ENCODE measurements at regions not wholly inside any gene's neighbourhood (a gene's known extent, or its start where the extent isn't known, plus 50 kb on each side); places are given as distances from the start of the nearest gene placed in this dataset.

- Histone ChIP-seq H3K9ac (ENCODE audit: low read length) (no peak overlapping the region), H3K27me3 (ENCODE audit: insufficient read depth, low read length) (peaks cover 17% of the 10 kb centered on the region; the same call in 1 of the 2 replicates), H3K9me3 (ENCODE audit: control insufficient read depth in 1 of 2, insufficient read depth in 1 of 2, low read depth in 1 of 2, low read length in 2 of 2) (no peaks in the 10 kb centered on the region), H3K9me2 (ENCODE audit: insufficient read depth) (no peaks in the 10 kb centered on the region), H4K20me1 (ENCODE audit: insufficient read depth) (no peaks in the 10 kb centered on the region), H2AFZ (ENCODE audit: low read depth, low read length, poor library complexity, severe bottlenecking) (no peak overlapping the region), H3K4me2 (ENCODE audit: low read length) (no peak overlapping the region), H3K4me1 (ENCODE audit: control insufficient read depth in 1 of 2, insufficient read depth in 2 of 2, low read length in 2 of 2) (no peaks in the 10 kb centered on the region), H3K27ac (ENCODE audit: low read depth, low read length) (no peak overlapping the region), H3K79me2 (ENCODE audit: insufficient read depth, low read length) (no peaks in the 10 kb centered on the region), H3K36me3 (ENCODE audit: control insufficient read depth in 1 of 2, insufficient read depth in 2 of 2, low read length in 2 of 2) (no peaks in the 10 kb centered on the region), H3K4me3 (replicated peaks in 1 of 2; ENCODE audit: low read depth in 1 of 2, low read length in 2 of 2) (no peak overlapping the region)
- intact Hi-C loops (cut with micrococcal nuclease): no loop called here
- CTCF ChIA-PET: no interaction called here
- TF ChIP-seq CEBPB (IDR thresholded peaks at IDR 0.05; ENCODE audit: low read depth) (no peak), ZNF274 (IDR thresholded peaks at IDR 0.05; ENCODE audit: low read depth, low read length) (no peak), ZFX (IDR thresholded peaks at IDR 0.05) (no peak), YY1 (IDR thresholded peaks at IDR 0.05; ENCODE audit: extremely low read depth, insufficient replicate concordance, low read depth, low read length) (no peak), FOSL1 (IDR thresholded peaks at IDR 0.05; ENCODE audit: low read depth) (no peak), SP1 (IDR thresholded peaks at IDR 0.05; ENCODE audit: low read depth) (no peak), CBX3 (IDR thresholded peaks at IDR 0.05; ENCODE audit: low read depth) (no peak), EZH2phosphoT487 (IDR thresholded peaks at IDR 0.05; ENCODE audit: borderline replicate concordance) (no peak), POLR2A (IDR thresholded peaks at IDR 0.05; ENCODE audit: borderline replicate concordance, extremely low read depth, insufficient read depth, insufficient read length) (no peak), MAX (IDR thresholded peaks at IDR 0.05) (no peak), SIN3A (IDR thresholded peaks at IDR 0.05; ENCODE audit: low read depth) (no peak)
- ATAC-seq (no peak), DNase-seq (ENCODE audit: low read depth, low spot score) (no peak)
- POLR2A ChIA-PET: no interaction called here
- BruUV-seq (replicated peaks): no TSS peak
- RAD21 ChIA-PET (ENCODE audit: low non-redundant PET in 1 of 2, low total read pairs in 2 of 2, uncharacterized antibody in 2 of 2, unreplicated experiment in 2 of 2): no interaction called here
Observed at GRCh38 chr22:48895831-48896765, 931.6 kb downstream of the BRD1 start.

- Histone ChIP-seq H3K9me2 (ENCODE audit: insufficient read depth) (no peaks in the 10 kb centered on the region), H3K4me3 (replicated peaks in 1 of 2; ENCODE audit: low read depth in 1 of 2, low read length in 2 of 2) (no peak overlapping the region), H2AFZ (ENCODE audit: low read depth, low read length, poor library complexity, severe bottlenecking) (no peak overlapping the region), H3K27ac (ENCODE audit: low read depth, low read length) (no peak overlapping the region), H3K9me3 (ENCODE audit: control insufficient read depth in 1 of 2, insufficient read depth in 1 of 2, low read depth in 1 of 2, low read length in 2 of 2) (no peaks in the 10 kb centered on the region), H3K79me2 (ENCODE audit: insufficient read depth, low read length) (no peaks in the 10 kb centered on the region), H3K36me3 (ENCODE audit: control insufficient read depth in 1 of 2, insufficient read depth in 2 of 2, low read length in 2 of 2) (no peaks in the 10 kb centered on the region), H3K27me3 (ENCODE audit: insufficient read depth, low read length) (peaks cover 17% of the 10 kb centered on the region; the same call in 1 of the 2 replicates), H3K4me1 (ENCODE audit: control insufficient read depth in 1 of 2, insufficient read depth in 2 of 2, low read length in 2 of 2) (no peaks in the 10 kb centered on the region), H3K9ac (ENCODE audit: low read length) (no peak overlapping the region), H4K20me1 (ENCODE audit: insufficient read depth) (no peaks in the 10 kb centered on the region), H3K4me2 (ENCODE audit: low read length) (no peak overlapping the region)
- ChIA-PET POLR2A (no interaction called here), RAD21 (ENCODE audit: low non-redundant PET in 1 of 2, low total read pairs in 2 of 2, uncharacterized antibody in 2 of 2, unreplicated experiment in 2 of 2) (no interaction called here), CTCF (no interaction called here)
- no peak for ATAC-seq
- no peak for DNase-seq (ENCODE audit: low read depth, low spot score)
- no TSS peak for BruUV-seq (replicated peaks)
- intact Hi-C loops (cut with micrococcal nuclease): no loop called here
- TF ChIP-seq JUND (IDR thresholded peaks at IDR 0.05) (no peak), ZBTB33 (IDR thresholded peaks at IDR 0.05; ENCODE audit: extremely low read depth, insufficient replicate concordance, low read length) (no peak), CBX3 (IDR thresholded peaks at IDR 0.05; ENCODE audit: low read depth) (no peak), FOSL1 (IDR thresholded peaks at IDR 0.05; ENCODE audit: low read depth) (no peak), ELF1 (IDR thresholded peaks at IDR 0.05; ENCODE audit: borderline replicate concordance, low read depth) (no peak), SP1 (IDR thresholded peaks at IDR 0.05; ENCODE audit: low read depth) (no peak), CTCF (IDR thresholded peaks at IDR 0.05 in 2 of 3, conservative IDR thresholded peaks at IDR 0.05 in 1 of 3; ENCODE audit: borderline replicate concordance in 1 of 3, insufficient read depth in 1 of 3, low read depth in 2 of 3, low read length in 2 of 3) (no peak), SRF (IDR thresholded peaks at IDR 0.05; ENCODE audit: low read depth) (no peak), POLR2AphosphoS5 (IDR thresholded peaks at IDR 0.05; ENCODE audit: low read depth, low read length) (no peak)
Observed at GRCh38 chr22:48895336-48895735, 932.3 kb downstream of the BRD1 start.
